Stromal cell of bone marrow (primary cell): ENCODE measurements at regions not wholly inside any gene's neighbourhood (a gene's known extent, or its start where the extent isn't known, plus 50 kb on each side); places are given as distances from the start of the nearest gene placed in this dataset.

ENCODE experiments used
- DNase-seq: peaks from one replicate; pipeline ENCODE4 v3.0.0-alpha.2; 2012; ENCODE audit warnings: low read depth

GRCh38 chr13:103328899-103329298, 262.7 kb upstream of the SLC10A2 start:
- DNase-seq: no peak

GRCh38 chr13:103326326-103326725, 260.1 kb upstream of the SLC10A2 start:
- DNase-seq: no peak

- DNase-seq: no peak
These were observed 259.5 kb upstream of the SLC10A2 start for GRCh38 chr13:103325672-103326071.

DNA sequence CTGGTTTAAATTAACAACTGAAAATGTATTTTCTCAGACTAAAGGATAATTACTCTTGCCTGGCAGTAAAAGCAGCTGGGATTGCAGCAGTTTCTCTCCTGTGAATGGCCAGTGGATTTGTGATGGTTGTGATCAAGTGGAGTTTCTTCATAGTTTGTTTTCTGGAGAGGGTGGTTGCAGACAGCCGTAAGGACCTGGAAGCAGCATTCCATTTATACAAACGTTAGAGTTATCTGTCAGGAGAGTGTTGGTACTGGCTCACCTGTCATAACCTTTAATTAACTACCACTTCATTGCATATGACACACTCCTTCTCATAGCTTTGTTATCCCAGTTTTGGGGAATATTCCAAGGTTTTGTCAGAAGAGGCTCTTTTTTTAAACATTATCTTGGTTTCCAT, 258.4 kb upstream of the SLC10A2 start:
- DNase-seq: no peak

- no peak for DNase-seq
These were observed 249.5 kb upstream of the SLC10A2 start for GRCh38 chr13:103315711-103316110.

DNA sequence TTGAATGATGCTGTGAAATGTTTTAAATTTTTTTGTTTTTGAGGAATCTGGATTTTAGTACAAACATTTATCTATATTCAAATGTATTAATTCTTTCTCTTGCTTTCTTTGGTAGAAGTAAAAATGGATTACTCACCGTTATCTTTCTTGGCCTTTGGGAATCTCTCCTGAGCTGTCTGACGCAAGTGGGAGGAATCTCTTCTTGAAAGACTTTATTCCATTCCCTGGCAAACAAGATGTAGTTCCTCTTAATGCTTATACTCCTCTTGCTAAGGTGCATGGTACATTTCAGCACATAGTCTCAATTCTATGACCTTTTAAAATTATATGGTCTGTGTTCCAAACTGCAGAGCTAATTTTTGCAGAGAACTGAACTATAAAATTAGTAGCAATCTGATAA, 246.2 kb upstream of the SLC10A2 start:
- DNase-seq: no peak

DNA sequence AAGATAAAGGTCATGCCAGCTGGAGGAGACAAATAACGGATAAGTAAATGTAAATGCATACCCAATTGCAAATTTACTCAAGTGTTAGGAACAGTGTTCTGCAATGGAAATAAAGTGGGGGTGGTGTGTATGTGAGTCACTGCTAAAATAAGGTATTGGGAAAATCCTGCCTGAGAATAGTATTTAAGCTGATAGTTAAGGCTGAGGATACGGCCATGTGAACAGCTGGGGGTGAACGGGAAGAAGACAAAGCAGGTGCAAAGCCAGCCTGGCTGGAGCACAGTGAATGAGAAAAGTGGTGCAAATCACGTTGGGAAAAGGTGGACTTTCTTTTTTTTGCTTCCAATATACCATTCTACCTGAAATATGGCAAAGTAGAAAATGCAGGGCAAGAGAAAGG, 242.4 kb upstream of the SLC10A2 start:
- no peak for DNase-seq

DNA sequence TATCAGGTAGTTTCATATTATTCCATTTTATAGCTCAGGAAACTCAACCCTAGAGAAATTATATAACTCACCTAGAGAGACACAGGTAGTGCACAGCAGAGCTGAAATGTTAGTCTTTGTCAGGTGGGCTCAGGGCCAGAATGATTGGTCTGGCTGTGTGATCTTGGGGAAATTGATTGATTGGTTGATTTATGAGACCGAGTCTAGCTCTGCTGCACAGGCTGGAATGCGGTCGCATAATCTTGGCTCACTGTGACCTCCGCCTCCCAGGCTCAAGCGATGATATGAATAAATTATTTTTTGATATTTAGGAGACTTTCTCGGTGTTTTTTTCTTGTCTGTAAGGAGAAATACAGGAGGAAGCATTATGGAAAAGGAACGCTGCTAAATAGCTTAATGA, 239.9 kb upstream of the SLC10A2 start:
- DNase-seq: no peak

DNA sequence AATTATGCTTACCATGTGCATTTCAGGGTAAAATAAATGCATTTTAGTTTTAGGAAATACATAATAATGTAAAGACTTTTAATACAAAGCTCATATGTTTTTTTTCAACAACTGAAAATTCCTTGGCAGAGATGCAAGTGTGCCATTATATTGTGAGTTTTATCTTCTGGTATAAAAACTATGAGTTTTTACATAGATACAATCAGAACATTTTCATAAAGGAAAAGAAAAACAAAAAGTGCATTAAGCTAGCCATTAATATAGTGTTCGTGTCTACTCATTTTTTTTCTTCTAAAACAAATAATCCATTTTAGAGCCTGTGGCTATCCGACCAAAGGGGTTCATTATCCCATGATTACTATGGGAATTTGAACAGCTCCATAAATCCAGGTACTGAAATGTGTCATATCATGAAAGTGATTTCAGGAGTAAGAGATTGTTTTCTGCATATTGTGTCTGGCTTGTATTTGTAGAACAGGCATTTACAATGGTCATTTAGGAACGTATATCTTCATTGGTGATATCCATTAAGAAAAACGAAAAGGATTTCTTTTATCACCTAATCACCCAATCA, 236.9 kb upstream of the SLC10A2 start:
- no peak for DNase-seq

DNA sequence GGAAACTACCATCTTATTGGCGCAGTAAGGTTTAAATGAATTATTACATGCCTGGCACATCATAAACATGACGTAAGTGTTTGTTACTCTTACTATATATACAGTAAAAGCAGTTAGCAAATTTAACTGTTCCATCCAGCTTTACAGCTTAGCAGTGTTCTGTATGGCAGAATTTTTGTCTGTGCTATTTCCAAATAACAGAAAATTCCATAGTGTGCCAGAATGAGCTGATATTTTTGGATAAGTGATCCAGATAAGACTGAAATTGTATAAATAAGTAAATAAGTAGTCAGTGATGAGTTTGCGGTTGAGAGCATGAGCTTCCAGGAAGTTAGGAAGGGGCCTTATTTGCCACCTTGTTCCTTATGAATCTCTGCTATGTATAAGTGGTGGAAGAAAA, 236.5 kb upstream of the SLC10A2 start:
- no peak for DNase-seq

DNA sequence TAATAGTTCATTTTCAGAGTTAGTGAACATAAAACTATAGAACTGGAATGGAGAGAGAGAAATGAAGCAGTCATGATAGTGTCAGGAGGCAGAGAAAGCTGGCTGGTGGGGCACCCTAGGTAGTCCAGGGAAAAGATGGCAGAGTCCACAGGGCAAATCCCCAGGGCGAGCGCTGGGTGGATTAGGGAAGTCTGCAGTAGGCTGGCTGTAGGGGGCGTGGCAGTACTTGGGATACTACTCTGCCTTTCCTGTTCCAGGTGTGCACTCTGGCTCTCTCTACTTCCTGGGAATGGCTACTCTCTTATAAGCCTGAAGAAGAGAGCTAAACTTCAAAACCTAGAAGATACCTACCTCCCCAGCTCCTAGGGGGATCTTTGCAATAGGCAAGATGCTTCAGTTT, 232.9 kb upstream of the SLC10A2 start:
- DNase-seq: no peak

- DNase-seq: no peak
These were observed 230.9 kb upstream of the SLC10A2 start for GRCh38 chr13:103297083-103297482.

DNA sequence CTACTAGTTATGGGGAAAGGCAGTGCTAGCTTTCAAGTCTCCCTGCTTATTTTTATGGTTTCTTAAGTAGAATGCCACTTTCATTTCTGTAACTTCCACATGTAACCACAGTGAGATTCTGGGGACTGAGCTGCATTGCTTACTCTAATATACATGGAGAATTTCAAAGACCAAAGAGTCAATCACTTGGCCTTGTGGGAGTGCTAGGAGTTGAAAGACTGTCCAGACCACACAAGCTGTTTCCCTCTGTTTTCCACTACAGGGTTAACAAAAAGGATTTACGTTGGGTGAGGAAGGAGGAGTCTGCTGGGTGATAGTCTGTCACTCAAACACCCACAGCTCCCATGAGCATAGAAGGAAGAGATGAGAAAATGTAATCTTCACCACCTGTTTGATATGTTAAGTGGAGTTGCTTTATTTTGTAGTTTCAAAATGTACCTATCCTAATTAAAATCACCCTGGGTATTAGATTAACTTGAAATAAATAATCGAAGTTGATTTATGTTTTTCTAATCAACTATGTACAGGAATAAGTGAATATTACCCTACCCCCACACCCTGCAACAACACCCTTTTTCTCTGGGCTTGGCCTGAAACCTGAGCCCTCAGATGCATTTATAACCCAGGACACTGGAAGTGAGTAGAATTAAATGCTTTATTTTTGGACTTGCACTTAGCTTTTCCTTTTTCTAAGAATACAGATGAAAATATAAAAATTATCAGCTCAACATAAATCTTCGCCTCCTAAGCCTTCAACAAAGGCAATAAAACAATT, 225.8 kb upstream of the SLC10A2 start:
- no peak for DNase-seq

- no peak for DNase-seq
These were observed 225.0 kb upstream of the SLC10A2 start for GRCh38 chr13:103291226-103291625.

GRCh38 chr13:103289681-103290080, 223.5 kb upstream of the SLC10A2 start:
- peak; percentile 25 for DNase-seq

GRCh38 chr13:103288114-103288513, 221.9 kb upstream of the SLC10A2 start:
- no peak for DNase-seq

GRCh38 chr13:103287659-103288058, 221.4 kb upstream of the SLC10A2 start:
- no peak for DNase-seq

DNA sequence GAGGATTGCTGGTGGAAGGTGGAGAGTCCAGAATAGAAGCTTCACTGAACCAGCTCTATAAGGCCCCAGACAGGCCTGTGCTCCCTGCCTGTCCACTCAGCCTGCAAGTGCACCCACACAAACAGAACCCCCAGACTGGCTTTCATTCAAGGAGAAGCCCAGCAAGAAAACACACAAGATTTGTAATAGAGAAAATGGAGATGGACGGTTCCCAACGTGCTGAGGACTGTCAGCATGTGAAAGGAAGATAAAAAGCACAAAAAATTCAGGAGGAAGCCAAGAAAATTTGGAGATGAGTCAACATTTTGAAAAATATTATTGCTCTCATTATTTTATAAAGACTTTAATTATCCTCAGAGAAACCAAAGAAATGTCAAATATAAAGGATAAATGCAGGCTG, 218.2 kb upstream of the SLC10A2 start:
- no peak for DNase-seq

- no peak for DNase-seq
These were observed 217.2 kb upstream of the SLC10A2 start for GRCh38 chr13:103283451-103283820.

DNA sequence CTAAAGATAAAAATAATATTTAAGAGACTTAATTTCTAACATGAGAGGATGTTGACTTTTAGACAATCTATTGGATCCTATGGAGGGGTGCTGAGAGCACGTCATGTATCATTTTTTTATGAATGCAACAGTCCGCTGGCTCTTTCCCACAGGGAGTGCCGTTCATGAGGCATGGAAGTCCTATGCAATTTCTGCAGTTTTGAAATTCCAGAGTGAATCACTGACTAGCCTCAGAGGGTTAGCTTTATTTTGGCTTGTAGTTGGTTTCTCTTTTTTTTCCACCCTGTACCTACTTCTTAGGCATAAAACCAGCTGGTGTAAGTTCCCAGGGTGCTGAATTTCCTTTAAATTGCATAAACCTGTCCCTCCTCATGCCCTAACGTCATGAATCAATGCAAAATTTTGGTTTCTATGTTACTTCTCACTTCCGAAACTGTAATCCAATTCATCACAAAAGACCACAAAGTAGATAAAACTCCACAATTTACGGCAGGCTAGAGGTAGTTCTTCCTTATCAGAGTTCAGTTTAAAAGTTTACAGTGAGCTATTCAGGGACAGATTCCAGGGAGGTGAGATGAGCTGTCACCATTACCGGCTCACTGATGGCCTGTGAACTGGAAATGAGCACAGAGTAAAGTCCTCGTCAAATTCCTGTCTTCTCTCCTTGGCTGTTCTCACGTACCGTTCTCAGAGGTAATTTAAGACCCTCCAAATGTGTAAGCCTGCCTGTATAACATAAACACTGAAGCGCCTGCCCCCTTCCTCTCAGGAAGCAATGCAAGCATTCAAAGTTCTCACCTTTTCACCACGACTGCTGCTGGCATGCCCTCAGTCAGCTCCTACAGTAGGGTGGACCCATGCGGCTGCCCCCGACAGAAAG, 216.6 kb upstream of the SLC10A2 start:
- DNase-seq: peak; percentile 80

- no peak for DNase-seq
These were observed 211.9 kb upstream of the SLC10A2 start for GRCh38 chr13:103277959-103278694.

- DNase-seq: no peak
These were observed 210.7 kb upstream of the SLC10A2 start for GRCh38 chr13:103276775-103277498.
